ENCODE measurements at regions not wholly inside any gene's neighbourhood (a gene's known extent, or its start where the extent isn't known, plus 50 kb on each side); places are given as distances from the start of the nearest gene placed in this dataset.

DNA sequence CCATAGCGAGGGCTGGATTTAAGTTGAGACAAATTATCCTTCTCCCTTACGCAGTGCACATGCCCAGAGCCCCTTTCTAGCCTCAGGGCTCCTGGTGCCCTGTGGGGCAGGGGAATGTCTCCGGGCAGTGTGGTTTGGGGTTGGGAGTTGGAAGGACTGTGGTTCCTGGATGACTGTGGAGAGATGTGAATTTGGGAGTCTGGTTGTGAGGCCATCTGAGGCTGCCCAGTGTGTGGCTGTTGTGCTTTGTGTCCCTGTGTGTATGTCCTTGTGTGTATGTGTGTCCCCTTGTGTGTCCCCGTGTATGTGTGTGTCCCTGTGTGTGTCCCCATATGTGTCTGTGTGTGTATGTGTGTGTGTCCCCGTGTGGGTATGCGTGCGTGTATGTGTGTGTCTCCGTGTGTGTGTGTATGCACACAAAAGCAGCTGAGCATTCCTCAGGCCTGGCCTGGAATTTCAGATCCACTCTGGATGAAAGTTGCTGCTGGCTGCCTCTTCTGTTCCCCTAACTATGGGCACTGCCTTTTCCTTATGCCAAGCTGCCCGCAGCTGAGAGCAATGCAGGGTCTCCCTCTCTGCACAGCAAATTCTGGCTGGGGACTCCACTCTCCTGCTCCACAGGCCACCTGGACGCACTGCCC, 65.4 kb downstream of the UBIAD1 start:
- TF ChIP-seq CTCF (IDR thresholded peaks at IDR 0.05; ENCODE audit: low read length), result no peak
- TF ChIP-seq EZH2 (IDR thresholded peaks at IDR 0.05; ENCODE audit: borderline replicate concordance, low read length), result no peak
- H3K27ac ChIP-seq (ENCODE audit: low read depth, low read length, poor library complexity, severe bottlenecking), result no peak overlapping the region
- no peak overlapping the region for H3K9ac ChIP-seq (ENCODE audit: low read length)
- H3K4me1 ChIP-seq (ENCODE audit: insufficient read depth, low read length, severe bottlenecking), result no peaks in the 10 kb centered on the region
- H4K20me1 ChIP-seq (ENCODE audit: insufficient read depth, low read length), result no peaks in the 10 kb centered on the region
- no peaks in the 10 kb centered on the region for H3K9me3 ChIP-seq (ENCODE audit: low read length)
- H3F3A ChIP-seq (ENCODE audit: insufficient read depth, low read length), result no peaks in the 10 kb centered on the region
- H3K9me2 ChIP-seq (ENCODE audit: low read depth, low read length), result no peaks in the 10 kb centered on the region
- H3K27me3 ChIP-seq (ENCODE audit: insufficient read depth, low read length), result 0 out of 2 replicates have a peak, but pooled peaks cover 4% of the 10 kb centered on the region
- no peaks in the 10 kb centered on the region for H3K36me3 ChIP-seq (ENCODE audit: insufficient read depth, low read length)
- no peak overlapping the region for H3K4me2 ChIP-seq (ENCODE audit: low read length)
- H2AFZ ChIP-seq (ENCODE audit: low read length), result no peak overlapping the region
- H3K4me3 ChIP-seq (ENCODE audit: low read depth, low read length, poor library complexity, severe bottlenecking), result no peak overlapping the region
- H3K79me2 ChIP-seq (ENCODE audit: insufficient read depth, low read length), result no peaks in the 10 kb centered on the region

- no peaks in the 10 kb centered on the region for H3K36me3 ChIP-seq (ENCODE audit: insufficient read depth, low read length)
- H3K27me3 ChIP-seq (ENCODE audit: insufficient read depth, low read length), result 0 out of 2 replicates have a peak, but pooled peaks cover 3% of the 10 kb centered on the region
- no peaks in the 10 kb centered on the region for H3F3A ChIP-seq (ENCODE audit: insufficient read depth, low read length)
- TF ChIP-seq EZH2 (IDR thresholded peaks at IDR 0.05; ENCODE audit: borderline replicate concordance, low read length) (no peak), CTCF (IDR thresholded peaks at IDR 0.05; ENCODE audit: low read length) (no peak)
- no peak overlapping the region for H2AFZ ChIP-seq (ENCODE audit: low read length)
- no peaks in the 10 kb centered on the region for H3K79me2 ChIP-seq (ENCODE audit: insufficient read depth, low read length)
- no peak overlapping the region for H3K4me2 ChIP-seq (ENCODE audit: low read length)
- no peaks in the 10 kb centered on the region for H3K9me2 ChIP-seq (ENCODE audit: low read depth, low read length)
- no peak overlapping the region for H3K27ac ChIP-seq (ENCODE audit: low read depth, low read length, poor library complexity, severe bottlenecking)
- no peaks in the 10 kb centered on the region for H4K20me1 ChIP-seq (ENCODE audit: insufficient read depth, low read length)
- H3K9ac ChIP-seq (ENCODE audit: low read length), result no peak overlapping the region
- no peak overlapping the region for H3K4me3 ChIP-seq (ENCODE audit: low read depth, low read length, poor library complexity, severe bottlenecking)
- H3K9me3 ChIP-seq (ENCODE audit: low read length), result no peaks in the 10 kb centered on the region
- H3K4me1 ChIP-seq (ENCODE audit: insufficient read depth, low read length, severe bottlenecking), result no peaks in the 10 kb centered on the region
Measured at GRCh38 chr1:11339346-11340232, 66.6 kb downstream of the UBIAD1 start.

DNA sequence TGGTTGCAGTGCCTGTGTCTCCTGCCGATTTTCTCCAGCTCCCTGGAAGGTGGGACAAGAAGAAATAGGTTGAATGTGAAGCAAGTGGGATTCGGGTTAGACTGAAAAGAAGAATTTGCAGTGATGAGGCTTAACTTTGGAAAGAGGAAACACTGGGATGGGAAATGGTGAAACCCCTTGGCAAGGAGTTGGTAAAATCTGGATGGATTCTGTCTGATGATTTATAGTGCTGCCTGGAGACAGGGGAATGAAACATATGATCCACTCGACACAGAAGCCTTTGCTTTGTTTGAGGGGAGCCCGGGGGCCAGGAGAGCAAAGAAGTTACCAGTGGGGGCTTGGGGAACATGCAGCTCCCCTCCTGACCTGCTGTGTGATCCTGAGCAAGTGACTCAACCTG, 67.2 kb downstream of the UBIAD1 start:
- H3K9me3 ChIP-seq (ENCODE audit: low read length), result no peaks in the 10 kb centered on the region
- H3K36me3 ChIP-seq (ENCODE audit: insufficient read depth, low read length), result no peaks in the 10 kb centered on the region
- no peak overlapping the region for H3K9ac ChIP-seq (ENCODE audit: low read length)
- no peak overlapping the region for H3K4me2 ChIP-seq (ENCODE audit: low read length)
- no peaks in the 10 kb centered on the region for H4K20me1 ChIP-seq (ENCODE audit: insufficient read depth, low read length)
- H3K27ac ChIP-seq (ENCODE audit: low read depth, low read length, poor library complexity, severe bottlenecking), result no peak overlapping the region
- H3K79me2 ChIP-seq (ENCODE audit: insufficient read depth, low read length), result no peaks in the 10 kb centered on the region
- H2AFZ ChIP-seq (ENCODE audit: low read length), result no peak overlapping the region
- 0 out of 2 replicates have a peak, but pooled peaks cover 3% of the 10 kb centered on the region for H3K27me3 ChIP-seq (ENCODE audit: insufficient read depth, low read length)
- TF ChIP-seq CTCF (IDR thresholded peaks at IDR 0.05; ENCODE audit: low read length) (no peak), EZH2 (IDR thresholded peaks at IDR 0.05; ENCODE audit: borderline replicate concordance, low read length) (no peak)
- no peaks in the 10 kb centered on the region for H3K4me1 ChIP-seq (ENCODE audit: insufficient read depth, low read length, severe bottlenecking)
- H3K9me2 ChIP-seq (ENCODE audit: low read depth, low read length), result no peaks in the 10 kb centered on the region
- H3F3A ChIP-seq (ENCODE audit: insufficient read depth, low read length), result no peaks in the 10 kb centered on the region
- H3K4me3 ChIP-seq (ENCODE audit: low read depth, low read length, poor library complexity, severe bottlenecking), result no peak overlapping the region

All from OCI-LY1 (cell line).